CD4-positive, alpha-beta T cell treated with Interleukin-6 at 100 ng/mL for 8 hours (primary cell): ENCODE measurements at regions not wholly inside any gene's neighbourhood (a gene's known extent, or its start where the extent isn't known, plus 50 kb on each side); places are given as distances from the start of the nearest gene placed in this dataset.
"Not testable (repeated sequence)": the region's sequence is repeated elsewhere in the genome, so short reads cannot be mapped to it uniquely, and the experiment has no call there.

Source experiments
- DNase-seq: peaks from one replicate; pipeline ENCODE4 v3.0.0-alpha.2; 2020; ENCODE audit warnings: mixed read lengths, low spot score

GRCh38 chrX:43225626-43226328 lies 430.3 kb upstream of the MAOA start:
- DNase-seq, result no peak

DNA sequence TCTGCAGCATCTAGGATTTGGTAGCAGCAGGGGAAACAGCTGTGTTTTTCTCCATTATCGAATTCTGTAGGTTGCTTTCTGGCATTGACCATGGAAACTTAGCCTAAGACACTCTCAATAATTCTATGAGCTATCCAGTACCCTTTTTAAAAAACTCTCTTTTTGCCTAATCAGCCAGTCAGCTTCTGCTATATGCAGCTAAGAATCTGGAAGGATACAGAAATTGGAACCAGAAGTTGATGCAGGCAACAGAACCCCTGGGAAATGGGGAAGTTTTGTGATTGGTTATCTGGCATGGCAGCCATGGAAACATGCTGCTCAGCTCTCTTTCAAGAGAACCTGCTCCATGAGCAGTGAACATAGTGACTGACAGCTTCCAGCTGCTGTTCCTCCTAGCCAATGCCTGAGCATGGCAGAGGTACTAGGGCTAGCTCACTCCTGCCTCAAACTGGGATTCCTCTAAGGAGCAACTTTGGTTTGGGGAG lies 417.6 kb upstream of the MAOA start:
- no peak for DNase-seq

DNA sequence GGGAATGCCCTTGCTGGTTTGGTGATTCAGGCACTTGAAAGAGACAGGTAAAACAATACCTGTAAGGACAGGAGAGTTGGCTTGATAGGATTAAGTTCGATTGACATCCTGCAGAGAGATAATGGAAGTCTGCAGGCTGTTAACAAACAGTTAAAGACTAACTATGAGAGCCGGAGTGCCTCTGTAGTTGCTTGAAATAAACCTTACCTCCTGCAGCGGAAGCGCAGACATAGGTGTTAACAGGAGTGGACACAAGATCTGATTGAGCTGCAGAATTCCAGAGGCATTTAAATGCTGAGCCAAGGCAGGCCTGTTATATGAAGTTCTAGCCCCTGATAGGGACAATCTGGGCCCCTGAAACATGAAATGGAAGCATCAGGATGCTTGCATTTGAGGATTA lies 416.7 kb upstream of the MAOA start:
- no peak for DNase-seq

DNA sequence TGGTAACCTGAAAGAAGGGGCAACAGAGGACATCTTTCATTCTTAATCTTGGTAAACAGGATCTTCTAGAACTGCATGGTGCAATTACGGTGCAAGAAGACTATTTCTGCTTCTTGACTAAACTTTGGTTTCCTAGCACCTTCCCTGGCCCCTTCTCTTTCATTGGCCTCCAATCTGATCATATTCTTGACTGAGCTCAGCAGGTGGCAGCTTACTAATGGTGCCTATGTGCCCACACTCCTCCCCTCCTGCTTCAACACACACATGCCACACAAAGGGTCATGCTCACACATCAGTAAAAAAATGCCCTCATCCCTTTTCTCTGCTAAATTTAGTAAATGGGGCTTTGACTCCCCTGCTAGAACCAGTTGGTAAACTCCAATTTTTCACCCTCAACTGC lies 400.5 kb upstream of the MAOA start:
- no peak for DNase-seq

DNA sequence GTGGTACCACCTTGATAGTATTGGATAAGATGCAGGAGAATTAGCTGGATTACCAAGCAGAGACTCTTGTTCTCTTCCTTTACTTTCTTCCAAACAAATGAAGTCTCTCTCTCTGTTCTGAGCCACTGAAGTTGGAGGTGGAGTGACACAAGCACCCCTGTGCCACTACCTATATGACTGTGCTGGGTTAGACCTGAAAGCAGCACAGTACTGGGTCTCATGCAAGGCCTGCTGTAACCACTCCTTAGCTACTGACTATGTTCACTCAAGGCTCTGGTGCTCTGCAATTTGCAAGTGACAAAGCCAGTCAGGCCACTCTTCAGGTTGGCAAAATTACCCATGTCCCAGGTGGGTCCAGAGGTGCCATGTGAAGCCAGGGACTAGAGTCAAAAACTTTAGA lies 389.6 kb upstream of the MAOA start:
- DNase-seq, result no peak

DNA sequence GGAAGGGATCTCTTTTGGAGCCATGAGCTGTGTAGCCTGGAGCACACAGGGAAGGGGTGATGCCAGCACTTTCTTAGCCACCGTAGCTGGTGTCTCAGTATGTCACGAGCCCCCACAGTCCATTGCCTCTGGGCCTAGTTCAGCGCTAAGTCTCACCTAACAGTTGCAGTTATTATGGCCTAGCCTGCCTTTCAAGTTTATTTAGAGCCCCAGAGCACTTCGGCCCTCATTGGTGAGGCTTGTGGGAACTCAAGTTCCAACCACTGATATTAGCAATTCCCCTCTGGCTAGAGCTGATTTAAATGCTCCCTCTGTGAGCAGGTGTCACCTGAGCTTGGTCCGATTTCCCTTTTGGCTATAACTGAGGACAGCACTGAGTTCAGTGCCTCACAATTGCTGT lies 388.4 kb upstream of the MAOA start:
- DNase-seq, result no peak

DNA sequence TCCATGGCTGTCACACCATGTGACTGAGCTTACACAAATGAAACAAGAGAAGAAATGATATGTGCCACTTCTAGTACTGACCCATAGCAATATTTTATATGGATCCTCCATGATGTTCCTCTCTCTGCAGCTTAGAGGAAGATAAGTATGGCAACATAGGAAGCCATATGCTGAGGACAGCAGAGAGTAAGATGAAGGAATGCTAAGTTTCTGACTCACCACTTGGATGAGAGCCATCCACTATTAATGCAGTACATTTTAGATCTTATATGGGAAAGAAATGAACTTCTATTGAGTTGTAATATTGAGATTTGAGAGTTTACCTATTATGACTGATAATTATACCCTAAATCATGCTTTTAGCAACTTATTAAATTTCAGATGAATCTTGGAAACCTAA lies 386.9 kb upstream of the MAOA start:
- no peak for DNase-seq

- no peak for DNase-seq
Measured at GRCh38 chrX:43277879-43278278, 378.2 kb upstream of the MAOA start.

- DNase-seq, result no peak
Measured at GRCh38 chrX:43278440-43278839, 377.7 kb upstream of the MAOA start.

DNA sequence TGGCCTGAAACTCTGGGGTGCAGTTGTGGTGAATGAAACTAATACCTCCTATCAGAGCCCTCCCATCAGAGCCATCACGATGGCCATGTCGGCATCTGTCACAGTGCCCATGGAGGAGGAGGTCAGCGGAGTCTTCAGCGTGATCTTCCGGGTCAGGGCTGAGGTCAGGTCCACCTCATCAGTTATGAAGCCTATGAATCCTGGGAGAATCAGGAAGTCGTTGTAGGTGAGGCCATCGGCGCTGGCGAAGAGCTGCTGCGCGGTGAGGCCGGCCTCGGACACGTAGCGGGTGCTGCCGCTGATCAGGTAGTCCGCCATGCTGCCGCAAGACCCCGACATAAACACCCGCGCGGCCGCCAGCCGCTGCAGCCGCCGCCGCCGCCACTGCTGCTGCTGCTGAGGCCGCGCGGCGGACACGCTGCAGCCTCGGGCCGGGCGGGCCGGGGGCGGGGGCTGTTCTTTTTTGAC lies 376.7 kb upstream of the MAOA start:
- no peak for DNase-seq

DNA sequence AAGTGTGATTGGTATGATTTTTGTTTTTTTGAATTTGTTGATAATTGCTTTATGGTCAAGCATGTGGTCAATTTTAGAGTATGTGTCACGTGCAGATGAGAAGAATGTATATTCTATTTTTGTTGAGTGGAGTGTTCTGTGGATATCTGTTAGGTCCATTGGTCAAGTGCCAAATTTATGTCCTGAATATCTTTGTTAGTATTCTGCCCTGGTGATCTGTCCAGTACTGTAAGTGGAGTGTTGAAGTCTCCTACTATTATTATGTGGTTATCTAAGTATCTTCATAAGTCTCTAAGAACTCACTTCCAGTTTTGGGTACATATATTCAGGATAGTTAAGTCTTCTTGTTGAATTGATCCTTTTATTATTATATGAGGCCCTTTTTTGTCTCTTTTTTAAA lies 372.9 kb upstream of the MAOA start:
- no peak for DNase-seq

DNA sequence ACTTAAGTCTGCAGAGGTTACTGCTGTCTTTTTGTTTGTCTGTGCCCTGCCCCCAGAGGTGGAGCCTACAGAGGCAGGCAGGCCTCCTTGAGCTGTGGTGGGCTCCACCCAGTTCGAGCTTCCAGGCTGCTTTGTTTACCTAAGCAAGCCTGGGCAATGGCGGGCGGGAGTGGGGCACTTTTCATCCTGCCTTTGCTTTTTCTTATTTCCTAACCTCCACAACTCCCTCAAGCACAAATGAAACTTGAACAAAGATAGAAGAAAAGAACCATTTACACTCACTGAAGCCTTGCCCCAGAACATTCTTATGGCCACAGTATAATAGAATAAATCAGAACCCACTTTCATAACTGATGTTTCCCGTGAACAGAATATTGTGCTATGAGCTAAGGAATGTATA lies 344.5 kb upstream of the MAOA start:
- not testable (repeated sequence) for DNase-seq

- no peak for DNase-seq
Measured at GRCh38 chrX:43313035-43313434, 343.1 kb upstream of the MAOA start.

- DNase-seq, result no peak
Measured at GRCh38 chrX:43314525-43314924, 341.6 kb upstream of the MAOA start.

DNA sequence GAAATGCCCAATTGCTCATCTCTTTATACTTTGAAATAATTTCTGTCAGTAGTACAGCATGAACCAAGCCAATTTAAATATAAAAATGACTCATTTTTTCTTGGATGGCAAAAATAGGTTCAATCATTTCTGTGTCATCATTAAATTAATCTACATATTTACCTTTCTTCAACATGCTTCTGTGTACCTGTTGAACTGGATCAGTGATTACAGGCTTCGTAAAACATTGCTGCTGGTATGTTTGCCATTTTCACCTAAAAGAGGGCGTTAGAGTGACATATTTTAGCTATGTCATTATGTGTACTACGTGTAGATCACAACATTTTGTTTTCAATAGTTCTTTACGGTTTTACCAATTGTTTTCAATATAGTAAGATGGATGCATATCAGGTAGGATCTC lies 340.5 kb upstream of the MAOA start:
- no peak for DNase-seq

- DNase-seq, result no peak
Measured at GRCh38 chrX:43316146-43316545, 340.0 kb upstream of the MAOA start.

DNA sequence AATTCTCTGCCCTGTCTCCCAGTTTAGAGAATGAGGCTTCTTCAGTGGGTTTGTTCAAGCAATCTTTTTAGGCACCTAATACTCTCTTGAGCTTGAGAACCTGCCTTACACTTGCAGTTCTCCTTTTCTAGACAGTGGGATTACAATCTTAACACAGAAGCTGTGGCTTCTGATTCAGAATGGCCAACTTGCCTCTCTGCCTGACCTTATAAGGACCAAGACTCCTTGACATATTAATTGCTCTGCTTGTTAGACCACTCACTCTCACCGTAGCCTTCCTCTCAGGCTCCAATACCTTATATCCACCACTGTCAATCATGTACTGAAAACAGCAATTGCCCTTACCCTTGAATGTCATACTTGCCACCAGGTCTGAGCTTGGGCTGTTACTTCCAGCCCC lies 338.7 kb upstream of the MAOA start:
- DNase-seq, result no peak

DNA sequence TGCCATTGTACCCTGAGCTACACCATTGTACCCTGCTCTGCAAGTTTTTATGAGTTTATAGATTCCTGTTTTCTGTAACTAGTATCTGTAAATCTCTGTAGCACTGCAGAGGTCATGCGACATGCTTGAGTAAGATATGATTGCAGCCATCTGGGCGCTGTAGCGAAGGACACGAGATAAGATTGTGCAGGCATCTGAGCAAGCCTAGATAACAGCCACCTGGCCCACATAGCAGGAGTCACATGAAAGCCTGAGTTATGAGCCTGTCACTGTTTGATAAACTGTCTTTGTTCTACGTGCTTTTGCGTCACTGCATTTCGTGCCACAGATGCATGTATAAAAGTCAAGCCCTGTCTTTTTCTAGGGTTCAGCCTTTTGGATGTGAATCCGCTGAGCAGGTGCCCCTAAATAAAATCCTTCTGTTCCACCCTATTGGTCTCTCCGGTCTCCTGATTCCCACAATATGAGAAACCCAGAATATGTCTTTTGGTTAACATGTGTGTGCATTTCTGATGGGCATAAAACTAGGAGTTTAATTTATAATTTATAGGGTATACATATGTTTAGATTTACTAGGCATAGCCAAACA lies 327.6 kb upstream of the MAOA start:
- no peak for DNase-seq

GRCh38 chrX:43333543-43333942 lies 322.6 kb upstream of the MAOA start:
- peak; percentile 5 for DNase-seq

DNA sequence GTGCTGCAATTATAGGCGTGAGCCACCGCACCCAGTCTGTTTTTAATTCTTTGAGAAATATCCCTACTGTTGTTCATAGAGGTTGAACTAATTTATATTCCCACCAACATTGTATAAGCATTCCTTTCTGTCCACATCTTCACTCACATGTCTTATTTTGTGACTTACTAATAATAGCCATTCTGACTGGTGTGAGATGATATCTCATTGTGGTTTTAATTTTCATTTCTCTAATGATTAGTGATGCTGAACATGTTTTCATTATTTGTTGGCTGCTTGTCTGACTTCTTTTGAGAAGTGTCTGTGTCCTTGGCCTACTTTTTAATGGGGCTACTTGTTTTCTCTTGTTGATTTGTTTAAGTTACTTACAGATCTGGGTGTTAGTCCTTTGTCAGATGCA lies 310.9 kb upstream of the MAOA start:
- DNase-seq, result no peak

DNA sequence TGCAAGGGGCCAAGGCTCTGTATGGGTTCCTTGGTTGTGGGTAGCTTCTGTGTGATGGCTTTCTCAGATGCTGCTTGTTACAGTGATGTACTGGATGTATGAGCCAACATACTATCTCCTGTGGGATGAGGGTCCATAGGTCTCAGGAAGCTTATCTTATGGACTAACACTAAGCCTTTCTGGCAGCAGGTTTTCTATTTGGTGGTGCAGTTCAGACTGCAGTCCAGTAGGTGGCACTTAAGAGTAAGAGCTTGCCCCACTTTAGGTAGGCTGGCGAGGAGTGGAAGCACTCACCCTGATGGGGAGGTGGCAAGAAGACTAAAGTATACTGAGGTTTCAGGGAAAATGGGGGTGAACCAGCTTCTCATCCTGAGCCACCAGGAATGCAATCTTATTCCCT lies 306.7 kb upstream of the MAOA start:
- DNase-seq, result peak; percentile 33

DNA sequence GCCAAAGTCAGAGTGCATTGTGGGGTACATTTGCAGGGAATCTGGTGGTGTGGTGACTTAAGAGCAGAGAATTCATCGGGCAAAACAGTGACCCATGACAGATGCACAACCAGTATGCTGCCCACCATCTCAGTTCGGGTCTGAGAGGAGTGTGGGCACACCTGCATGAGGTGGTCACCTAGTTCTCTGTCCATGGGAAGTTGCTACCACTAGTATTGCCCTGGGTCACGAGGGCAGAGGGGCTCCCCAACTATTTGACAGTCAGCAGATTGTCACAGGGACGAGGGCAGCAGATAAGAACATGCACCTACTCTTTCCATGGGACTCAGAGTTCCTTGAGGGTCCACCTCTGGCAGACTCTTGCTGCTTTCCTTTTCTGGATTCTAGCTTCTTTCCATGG lies 305.2 kb upstream of the MAOA start:
- DNase-seq, result no peak

- no peak for DNase-seq
Measured at GRCh38 chrX:43357741-43358140, 298.4 kb upstream of the MAOA start.

DNA sequence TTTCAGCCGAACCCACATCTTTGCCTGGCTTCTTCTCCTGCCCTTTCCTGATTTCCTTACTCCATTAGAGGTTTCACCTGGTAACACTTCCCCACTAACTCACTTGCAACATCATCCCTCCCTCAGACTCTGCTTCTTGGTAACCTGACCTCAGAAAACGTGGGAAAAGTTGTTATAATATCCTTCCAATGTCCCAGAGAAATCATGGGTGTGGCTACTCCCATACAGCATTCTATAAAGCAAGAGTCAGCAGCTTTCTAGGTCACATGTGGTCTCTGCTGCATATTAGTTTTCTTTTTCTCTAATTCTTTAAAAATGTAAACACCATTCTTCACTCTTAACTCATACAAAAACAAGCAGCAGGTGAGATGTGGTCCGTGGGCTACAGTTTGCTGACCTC lies 283.1 kb upstream of the MAOA start:
- no peak for DNase-seq
